Activated CD8-positive, alpha-beta memory T cell treated with anti-CD3 and anti-CD28 coated beads for 24 hours (primary cell): ENCODE measurements at regions not wholly inside any gene's neighbourhood (a gene's known extent, or its start where the extent isn't known, plus 50 kb on each side); places are given as distances from the start of the nearest gene placed in this dataset.

Source experiments
- DNase-seq: peaks from one replicate; pipeline ENCODE4 v3.0.0-alpha.2; 2020

DNA sequence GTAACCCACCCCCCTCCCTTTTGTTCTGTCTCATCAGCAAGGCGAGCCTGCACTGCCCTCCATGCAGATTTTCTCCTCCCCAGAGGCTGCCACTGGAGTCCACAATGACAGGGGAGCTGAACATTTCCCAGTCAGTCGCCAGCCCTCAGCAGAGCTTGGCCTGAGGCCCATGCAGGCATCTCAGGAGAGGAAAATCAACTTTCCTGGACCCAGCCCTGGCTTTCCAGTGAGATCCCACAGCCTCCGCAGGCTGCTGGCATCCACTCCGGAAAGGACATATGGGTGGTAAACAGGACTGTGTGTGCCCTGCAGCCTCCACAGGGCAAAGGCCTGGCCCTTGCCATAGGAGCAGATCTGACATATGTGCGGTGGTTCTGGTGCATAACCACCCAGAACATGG is 253.8 kb downstream of the TNS1 start:
- DNase-seq, result no peak

DNA sequence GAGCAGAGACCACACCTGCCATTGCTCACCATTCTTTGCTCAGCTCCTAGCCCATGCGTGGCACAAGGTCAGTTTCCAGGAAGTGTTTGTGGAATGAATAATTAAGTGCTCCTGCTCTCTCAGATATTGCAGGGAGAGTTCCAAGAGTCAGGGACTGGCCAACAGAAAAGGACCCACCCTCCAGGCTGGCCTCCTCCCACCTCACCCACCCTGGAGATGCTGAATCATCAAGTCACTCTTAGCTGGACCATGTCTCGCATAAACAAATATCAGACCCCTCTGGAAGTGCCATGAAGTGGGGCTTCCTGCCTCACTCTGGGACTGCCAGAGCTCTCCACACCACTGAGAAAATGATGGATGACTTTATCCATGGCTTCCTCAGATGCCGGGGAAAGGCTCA is 256.0 kb downstream of the TNS1 start:
- no peak for DNase-seq

DNA sequence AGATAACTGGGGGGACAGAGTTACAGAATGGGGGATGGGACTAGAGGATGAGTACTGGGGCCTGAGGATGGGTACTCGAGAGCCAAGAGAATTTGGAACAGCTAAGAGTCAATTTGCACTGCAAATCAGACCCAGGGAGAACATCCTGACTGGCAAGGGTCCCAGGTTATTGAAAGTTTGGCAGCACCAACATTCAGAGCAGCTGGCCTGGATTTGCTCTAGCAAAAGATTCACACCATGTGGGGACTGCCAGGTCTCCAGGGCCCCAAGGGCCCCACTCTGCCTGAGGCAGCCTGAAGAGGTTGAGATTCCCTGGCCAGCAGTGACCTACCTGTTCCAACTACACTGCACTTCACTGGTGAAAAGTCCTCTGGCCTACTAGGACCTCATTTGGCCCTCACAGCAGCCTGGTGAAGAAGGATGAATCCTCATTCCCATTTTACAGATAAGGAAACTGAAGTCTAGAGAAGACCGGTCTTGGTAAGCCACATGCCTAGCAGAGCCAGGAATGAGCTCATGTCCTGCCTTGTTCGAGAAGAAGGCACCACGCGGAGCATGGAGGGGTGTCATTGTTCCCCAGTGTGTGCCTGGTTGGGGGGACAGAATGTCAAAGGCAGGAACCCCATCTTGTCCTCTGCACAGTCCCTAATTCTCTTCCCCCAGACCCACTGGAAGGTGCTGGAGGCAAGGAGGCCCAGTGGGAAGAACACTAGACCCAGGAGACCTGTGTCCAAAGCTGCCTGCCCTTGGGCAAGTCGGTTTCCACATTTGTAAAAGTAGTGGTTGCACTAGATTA is 258.6 kb downstream of the TNS1 start:
- no peak for DNase-seq

DNA sequence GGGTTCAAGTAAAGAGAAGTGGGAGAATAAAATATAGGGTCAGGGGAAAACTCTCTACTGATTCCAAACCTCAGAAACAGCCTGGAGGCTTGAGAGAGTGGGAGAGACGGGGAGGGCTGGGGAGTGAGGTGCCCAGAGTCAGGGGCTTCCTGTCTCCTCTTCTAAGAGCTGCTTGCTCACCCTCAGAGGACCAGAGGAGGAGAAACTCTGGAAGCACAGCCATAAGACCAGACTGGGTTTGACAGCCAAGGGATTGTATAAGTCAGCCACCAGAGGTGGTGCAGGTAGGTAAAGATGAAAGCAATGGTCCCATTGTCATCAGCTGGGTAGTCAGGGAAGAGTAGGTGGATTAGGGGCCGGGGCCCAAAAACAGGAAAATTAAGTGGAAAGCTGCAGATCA is 259.4 kb downstream of the TNS1 start:
- DNase-seq, result no peak

DNA sequence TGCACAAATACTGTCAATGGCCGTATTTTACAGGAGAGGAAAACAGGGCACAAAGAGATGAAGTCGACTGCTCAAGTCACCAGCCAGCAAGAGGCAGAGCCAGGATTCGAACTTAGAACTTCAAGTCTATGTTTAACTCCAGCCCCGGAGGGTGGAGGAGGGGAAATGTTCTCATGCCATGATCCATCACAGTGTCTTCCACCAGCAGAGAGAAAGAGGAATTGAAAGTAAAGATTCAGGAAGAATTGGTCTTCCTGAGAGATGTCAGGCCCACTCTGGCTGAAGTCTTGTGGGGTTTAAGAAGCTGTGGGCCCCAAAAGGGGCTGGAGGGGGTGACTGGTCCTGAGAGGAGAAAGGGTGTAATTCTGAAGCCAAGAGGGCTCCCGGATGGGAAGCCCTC is 260.0 kb downstream of the TNS1 start:
- no peak for DNase-seq

DNA sequence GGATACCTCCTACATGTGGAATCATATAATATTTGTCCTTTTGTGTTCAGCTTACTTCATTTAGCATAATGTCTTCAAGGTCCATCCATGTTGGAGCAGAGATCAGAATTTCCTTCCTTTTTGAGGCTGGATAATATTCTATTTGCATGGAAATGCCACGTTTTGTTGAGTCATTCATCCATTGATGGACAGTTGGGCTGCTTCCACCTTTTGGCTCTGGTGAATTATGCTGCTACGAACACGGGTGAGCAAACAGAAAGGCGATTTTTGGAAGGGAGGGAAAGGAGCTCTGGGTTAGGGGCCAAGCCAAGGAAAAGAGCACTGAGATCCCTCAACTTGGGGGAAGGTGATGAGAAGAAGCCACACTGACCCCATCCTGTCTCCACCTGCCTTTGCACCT is 260.5 kb downstream of the TNS1 start:
- DNase-seq, result no peak

DNA sequence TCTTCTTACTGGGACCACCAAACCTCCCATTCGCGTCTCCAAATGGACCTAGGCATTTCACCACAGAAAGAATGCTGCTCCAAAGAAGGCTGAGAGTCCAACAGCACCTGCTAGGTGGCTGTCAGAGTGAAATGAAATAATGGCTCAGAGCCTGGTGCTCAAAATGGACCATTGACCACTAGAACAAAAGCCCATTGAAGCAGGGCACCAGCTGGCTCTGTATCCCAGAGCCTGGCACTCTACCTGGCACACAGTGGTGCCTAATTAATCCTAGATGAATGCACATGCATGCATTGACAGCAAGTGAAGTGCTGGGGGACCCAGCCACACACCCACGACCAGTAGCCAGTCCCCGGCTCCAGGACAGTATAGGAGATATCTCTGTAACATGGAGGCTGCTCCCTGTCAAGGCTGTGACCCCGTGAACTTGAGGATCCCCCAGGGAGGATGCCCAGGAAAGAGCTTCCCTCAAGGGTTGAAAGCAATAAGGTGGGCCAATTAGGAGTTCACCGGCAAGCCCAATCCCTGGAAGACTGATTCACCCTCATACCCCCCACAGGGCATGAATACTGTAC is 261.3 kb downstream of the TNS1 start:
- no peak for DNase-seq

DNA sequence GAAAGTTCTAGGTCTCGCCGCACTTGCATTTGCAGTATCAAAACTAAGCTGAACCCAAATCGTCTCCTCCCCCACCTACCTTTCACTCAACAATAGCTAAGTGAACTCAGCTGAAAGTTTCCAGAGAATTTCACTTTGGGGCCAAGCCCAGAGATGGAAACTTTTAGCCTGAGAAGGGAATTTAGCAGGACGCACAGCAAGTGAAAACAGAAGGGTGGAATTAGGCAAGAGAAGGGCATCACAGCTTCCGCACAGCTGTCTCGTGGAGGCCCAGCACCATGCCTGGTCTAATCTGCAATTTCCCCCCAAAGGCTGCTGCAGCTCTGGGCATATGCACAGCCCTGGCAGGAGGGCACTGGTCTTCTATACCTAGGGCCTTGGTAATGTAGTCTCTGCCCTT is 262.0 kb downstream of the TNS1 start:
- DNase-seq, result no peak

DNA sequence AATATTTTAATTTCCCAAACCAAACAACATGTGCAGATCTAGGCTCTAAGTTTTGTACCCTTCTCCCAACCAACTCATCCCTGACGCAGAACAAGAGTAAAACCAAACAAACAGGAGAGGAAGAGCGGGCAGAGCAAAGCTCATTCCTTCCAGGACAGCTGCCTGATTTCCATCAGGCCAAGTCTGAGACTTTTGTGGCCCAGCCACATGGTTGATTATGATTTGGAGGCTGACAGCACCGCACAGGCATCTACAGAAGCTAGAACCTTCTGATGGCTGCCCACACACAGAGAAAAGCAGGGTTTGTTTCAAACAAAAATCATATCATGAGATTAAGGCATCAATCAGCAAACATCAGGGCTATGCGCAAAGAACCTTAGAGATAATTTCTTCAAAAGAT is 262.6 kb downstream of the TNS1 start:
- no peak for DNase-seq

DNA sequence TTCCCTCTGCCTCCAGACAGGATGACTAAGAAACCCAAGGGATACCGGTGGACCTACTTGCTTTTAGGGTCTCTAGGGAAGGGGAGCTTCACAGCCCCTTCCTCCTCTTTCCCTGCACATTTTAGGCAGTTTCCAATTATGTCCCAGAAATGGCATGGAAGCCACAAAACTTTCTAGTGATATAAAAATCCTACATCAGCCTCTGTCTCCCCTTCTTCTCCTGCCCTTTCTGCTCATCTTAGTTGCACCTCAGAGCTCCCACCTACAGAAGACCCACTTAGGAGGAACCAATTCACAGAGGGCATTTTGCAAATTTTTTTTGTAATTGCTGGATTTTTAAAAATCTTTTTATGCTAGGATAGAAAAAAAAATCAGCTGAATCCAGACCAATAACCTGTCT is 263.1 kb downstream of the TNS1 start:
- no peak for DNase-seq

DNA sequence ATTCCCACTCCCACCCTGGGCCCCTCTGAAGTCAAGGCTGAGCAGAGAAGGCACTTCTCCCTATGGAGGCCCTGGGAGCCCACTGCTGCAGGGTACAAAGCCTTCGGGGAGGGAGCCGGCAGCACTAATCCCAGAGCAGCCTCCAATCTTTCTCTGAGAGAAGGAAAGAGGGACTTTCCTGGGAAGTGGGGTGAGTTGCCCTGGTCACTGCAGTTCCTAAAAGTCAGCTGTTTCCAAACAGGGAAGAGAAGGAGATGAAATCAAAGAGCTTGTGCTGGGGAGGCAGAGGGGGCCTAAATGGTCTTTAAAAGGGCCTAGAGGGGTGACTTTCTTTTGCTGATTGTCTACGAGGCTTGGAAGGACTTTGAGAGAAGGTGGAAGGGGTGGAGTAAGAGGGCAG is 264.7 kb downstream of the TNS1 start:
- no peak for DNase-seq

DNA sequence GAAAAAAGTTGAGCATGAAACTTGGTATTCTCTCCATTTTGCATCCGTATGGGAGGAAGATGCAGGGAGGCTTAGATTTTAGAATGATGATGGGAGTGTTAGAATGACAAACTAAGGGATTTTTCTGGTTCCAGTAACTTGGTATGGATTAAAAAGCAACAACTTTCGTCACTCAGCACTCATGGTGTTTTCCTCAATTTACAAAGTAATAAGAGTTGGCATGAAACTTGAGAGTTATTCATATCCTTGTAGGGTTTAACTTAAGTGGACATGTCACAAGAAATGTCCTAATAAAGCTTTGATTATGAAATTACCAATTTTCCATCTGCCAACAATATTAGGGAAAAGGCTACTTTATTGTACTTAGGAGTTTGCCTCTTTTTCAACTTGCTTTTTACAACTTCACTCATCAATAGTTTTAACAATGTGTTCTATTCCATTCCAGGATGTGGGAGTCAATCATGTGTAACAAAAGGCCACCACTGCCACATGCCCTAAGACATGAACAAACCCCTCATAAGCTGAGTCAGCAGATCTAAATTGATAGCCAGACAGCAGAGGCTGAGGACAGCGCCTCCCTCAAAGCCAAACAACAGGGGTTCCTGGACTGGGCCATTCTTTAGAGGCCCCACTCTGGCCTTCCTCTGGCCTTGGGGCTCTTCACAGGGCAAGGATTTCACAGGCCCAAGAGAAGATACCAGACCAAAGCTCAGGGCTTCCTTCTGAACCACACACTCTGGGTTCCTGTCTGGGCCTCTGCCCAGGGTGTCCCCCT is 265.8 kb downstream of the TNS1 start:
- no peak for DNase-seq

DNA sequence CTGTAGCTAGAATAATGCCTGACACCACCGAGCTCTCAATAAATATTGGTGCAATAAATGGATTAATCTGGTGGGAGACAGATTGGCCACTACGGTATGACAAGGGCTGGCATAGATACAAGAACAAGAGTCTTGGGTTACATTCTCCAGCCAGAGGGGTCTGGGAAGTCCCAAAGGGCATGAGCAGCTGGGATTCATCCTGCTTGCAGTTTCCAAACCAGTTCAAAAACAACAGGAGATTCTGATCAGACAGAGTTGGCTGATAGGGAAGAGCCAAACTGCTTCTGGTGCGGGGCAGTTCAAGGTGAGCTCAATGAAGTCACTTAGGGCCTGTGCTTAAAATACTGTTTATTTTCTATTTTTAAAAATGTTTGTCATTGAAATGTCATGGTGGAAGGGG is 266.9 kb downstream of the TNS1 start:
- DNase-seq, result no peak

DNA sequence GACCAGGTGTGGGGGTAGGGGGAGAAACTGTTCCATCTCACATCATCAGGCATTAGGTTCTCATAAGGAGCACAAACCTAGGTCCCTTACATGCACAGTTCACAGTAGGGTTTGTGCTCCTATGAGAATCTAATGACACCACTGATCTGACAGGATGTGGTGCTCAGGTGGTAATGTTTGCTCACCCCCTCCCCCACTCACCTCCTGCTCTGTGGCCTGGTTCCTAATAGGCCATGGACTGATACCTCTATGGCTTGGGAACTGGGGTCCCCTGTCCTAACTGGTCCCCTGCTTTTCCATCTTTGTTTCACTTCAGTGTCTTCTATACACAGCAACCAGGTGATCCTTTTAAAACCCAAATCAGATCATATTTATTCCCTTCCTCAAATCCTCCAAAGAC is 267.8 kb downstream of the TNS1 start:
- DNase-seq, result no peak

DNA sequence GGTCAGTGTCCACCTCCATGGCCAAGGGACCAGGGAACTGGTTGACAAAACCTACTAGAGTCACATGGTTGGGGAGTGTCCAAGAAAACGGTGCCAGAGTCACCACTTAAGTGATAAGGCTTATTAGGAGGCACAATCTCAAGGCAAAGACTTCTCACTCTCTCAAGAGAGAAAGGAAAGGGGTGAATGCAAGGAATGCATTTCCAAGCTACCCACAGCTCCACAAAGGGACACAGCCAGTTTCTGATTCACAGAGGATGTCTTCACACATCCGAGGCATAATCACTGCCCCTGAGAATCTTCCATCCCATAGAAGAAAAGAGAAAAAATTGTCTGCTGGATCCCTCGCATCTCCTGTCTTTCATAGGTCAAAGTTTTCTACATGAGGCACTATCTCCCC is 269.3 kb downstream of the TNS1 start:
- no peak for DNase-seq

DNA sequence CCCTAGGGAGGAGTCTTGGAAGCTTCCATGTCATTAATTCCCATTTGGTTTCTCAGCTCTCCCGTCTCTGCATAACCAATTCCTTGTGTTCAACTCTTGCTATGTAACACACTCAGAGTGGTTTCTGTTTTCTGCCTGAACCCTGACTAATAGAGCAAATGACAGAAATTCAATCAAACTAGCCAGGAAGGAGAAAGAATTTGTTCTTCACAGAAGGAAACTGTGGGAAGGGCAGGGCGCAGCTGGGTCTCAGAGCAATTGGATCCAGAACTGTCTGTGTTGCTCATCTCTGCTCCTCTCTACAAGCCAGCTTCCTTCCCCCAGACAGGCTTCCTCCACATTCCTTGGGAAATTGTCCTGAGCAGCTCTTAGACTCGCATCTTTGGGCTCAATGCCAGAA is 269.8 kb downstream of the TNS1 start:
- no peak for DNase-seq

DNA sequence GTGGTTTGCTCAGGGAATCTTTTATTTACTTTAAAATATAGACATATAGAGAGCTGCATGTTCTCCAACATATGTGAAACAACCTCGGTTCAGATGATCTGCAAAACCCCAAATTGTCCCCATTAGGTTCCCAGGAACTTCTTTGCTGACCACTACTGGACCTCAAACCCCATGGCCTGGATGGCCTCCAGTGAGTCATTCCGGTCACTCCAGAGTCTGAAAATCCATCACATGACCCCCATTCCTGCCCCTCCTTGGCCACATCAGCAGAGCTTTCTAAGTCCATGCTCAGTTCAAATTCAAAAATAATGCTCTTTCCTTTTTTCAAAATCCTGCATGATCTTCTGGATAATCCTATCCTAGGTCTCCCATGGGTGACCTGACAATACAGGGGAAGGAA is 271.0 kb downstream of the TNS1 start:
- no peak for DNase-seq

DNA sequence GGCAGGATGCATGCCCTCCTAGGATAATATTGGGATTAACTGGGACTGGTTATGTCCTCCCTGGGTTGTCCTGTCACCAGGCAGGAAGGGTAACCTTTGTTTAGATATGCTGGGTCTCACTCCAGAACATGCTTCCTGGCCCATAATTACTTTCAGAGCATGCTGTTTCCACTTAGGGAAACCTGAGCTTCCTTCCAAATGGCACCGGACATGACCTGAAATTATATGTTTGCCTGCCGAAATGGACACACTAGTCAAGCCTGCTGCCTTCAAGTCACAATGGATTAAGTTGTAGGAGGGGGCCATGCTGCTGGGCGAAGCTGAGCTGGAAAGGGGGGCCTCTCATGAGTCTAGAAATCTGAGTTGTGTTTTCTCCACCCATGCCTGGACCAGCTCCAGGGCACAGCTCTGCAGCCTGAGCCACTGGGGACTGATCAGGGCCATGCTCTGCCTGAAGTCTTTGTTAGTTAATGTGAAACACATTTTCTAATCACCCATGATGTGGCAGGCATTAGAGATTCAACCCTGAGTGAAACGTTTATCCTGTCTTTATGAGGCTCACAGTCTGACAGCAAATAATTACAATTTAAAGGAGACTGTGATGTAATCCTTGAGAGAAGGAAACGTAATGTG is 273.3 kb downstream of the TNS1 start:
- no peak for DNase-seq

DNA sequence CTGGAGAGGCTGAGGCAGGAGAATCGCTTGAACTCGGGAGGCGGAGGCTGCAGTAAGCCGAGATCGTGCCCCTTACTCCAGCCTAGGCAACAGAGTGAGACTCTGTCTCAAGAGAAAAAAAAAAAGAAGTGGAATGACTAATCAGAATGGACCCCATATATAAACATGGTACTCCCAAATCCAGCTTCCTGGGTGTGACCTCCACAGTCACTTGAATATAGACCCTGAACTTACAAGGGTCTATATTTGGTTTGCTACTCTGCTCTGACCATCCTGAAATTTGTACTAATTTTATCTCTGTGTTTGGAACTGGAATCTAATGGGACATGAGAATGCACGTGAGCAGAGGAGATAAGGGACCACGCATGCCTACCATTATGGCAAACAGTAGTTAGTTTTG is 275.0 kb downstream of the TNS1 start:
- no peak for DNase-seq

DNA sequence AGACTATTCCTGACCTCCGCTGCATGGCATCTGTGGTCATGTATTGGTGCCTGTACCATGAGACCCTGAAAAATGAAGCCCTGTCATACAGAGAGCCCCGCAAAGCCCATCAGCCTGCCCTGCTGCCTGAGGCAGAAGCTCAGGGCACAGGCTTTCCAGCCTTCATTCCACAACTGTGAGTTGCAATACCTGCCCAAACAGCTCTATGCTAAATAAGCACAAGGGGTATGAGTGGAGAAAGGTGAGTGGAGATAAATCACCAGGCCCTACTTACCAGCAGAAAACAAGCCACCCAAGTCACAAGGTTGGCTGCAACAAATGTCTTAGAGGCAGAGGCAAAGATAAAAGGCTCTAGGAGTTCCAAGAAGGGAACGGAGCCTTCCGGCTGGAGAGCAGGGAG is 277.4 kb downstream of the TNS1 start:
- no peak for DNase-seq

DNA sequence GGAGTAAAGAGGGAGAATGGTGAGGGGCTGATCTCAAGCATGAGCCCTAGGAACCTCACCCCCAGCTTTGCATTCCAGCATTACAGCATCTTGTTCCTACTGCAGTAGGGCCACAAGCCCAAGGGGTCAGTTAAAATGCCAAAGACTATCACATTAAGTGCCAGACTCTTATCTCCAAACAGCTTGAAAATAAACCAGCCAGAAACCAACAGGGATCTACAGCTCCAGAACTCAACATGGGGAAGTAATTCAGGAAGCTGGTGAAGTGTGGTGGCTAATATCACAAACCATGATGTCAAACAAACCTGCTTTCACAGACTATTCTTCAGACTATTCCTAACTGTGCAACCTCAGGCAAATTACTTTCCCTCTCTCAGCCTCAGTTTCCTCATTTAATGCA is 278.3 kb downstream of the TNS1 start:
- no peak for DNase-seq

DNA sequence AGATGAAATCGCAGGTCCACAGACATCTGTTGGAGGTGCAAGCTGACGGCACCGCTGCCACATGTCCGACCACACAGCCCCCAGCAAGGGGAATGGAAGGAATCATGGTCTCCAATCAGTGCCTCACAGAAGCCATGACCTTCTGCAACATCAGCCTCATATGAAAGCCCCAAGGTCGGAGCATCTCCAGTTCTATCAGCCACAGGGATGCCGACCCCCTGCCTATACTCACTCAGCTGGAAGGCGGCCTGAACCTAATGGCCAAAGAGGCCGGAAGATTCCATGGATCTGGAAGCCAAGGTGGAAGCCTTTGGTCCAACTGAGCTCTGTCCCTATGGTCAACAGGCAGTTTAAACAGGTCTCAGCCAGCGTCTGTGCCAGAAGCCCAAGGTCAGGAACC is 278.8 kb downstream of the TNS1 start:
- no peak for DNase-seq

DNA sequence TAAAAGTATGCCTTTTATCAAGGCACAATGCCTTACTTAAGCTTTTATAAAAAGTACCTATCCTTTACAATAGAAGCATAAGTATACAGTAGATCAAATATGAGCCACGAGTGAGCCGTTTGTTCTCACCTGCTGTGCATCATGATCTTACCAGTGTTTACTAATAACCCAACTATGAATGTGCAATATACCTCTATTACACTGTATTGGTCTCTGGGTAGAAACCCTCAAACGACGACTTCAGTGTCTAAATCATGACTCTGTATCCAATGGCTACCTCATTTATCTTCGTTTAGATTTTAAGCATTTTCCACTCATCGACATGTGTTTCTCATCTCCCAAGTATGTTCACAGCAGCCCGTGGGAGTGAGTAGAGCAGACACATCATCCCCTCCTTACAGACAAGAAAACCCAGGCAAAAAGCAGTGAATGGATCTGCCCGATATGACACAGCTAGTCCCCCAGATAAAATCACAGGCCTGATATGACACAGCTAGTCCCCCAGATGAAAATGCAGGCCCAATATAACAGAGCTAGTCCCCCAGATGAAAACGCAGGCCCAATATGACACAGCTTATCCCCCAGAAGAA is 279.8 kb downstream of the TNS1 start:
- DNase-seq, result no peak

DNA sequence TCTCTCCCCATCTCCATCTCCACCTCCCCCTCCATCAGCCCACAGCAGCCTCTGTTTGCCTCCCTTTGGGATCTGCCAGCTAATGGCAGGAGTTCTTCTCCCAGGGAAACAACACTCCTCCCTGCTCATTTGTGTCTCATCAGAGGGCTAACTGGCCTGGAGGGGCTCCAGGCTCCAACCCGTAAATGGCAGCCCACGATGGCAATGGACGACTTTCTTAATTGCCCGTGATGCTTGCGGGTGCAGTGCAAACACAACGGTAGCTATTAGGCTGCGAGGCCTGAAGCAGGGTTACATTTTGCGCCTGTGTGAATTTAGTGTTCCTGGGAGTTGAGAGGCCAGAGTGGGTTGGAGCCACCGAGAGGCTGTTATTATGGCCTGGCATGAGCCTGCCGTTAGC is 285.1 kb downstream of the TNS1 start:
- DNase-seq, result no peak
